ENCODE measurements at regions not wholly inside any gene's neighbourhood (a gene's known extent, or its start where the extent isn't known, plus 50 kb on each side); places are given as distances from the start of the nearest gene placed in this dataset.

GRCh38 chr13:39149896-39150295, 111.6 kb downstream of the NHLRC3 start:
- Histone ChIP-seq H3K9me3 (ENCODE audit: control insufficient read depth, insufficient read depth, low read depth, low read length) (no peaks in the 10 kb centered on the region), H3K79me2 (ENCODE audit: control insufficient read depth, insufficient read depth, low read length) (no peaks in the 10 kb centered on the region), H2AFZ (ENCODE audit: low read length) (no peak overlapping the region), H3K27me3 (ENCODE audit: control insufficient read depth, insufficient read depth, low read length) (no peaks in the 10 kb centered on the region), H3K4me2 (ENCODE audit: extremely low read depth, insufficient read depth, low read length) (no peak overlapping the region), H3K36me3 (ENCODE audit: control insufficient read depth, insufficient read depth, low read length) (no peaks in the 10 kb centered on the region), H3K27ac (ENCODE audit: insufficient read depth, low read length) (no peak overlapping the region), H3K4me3 (replicated peaks in 1 of 4; ENCODE audit: control extremely low read depth in 1 of 4, insufficient read depth in 1 of 4, low read depth in 3 of 4, low read length in 4 of 4) (no peak overlapping the region), H3K9ac (ENCODE audit: insufficient read depth, low read length) (no peak overlapping the region), H4K20me1 (ENCODE audit: control insufficient read depth, extremely low read depth, insufficient read depth, low read length) (no peaks in the 10 kb centered on the region), H3K4me1 (ENCODE audit: control insufficient read depth, extremely low read depth, insufficient read depth, low read length) (no peaks in the 10 kb centered on the region)
- DNase-seq (ENCODE audit: low read depth in 2 of 2), result no peak
- no peak for TF ChIP-seq EZH2 (IDR thresholded peaks at IDR 0.05; ENCODE audit: low read length, missing control alignments)
- no peak for TF ChIP-seq CTCF (conservative IDR thresholded peaks at IDR 0.05 in 1 of 2, IDR thresholded peaks at IDR 0.05 in 1 of 2; ENCODE audit: low read depth in 1 of 2, low read length in 2 of 2)

GRCh38 chr13:39154041-39154440, 115.8 kb downstream of the NHLRC3 start:
- H3K36me3 ChIP-seq (ENCODE audit: control insufficient read depth, insufficient read depth, low read length), result no peaks in the 10 kb centered on the region
- no peaks in the 10 kb centered on the region for H3K27me3 ChIP-seq (ENCODE audit: control insufficient read depth, insufficient read depth, low read length)
- DNase-seq (ENCODE audit: low read depth in 2 of 2), result no peak
- TF ChIP-seq EZH2 (IDR thresholded peaks at IDR 0.05; ENCODE audit: low read length, missing control alignments), result no peak
- no peak for TF ChIP-seq CTCF (conservative IDR thresholded peaks at IDR 0.05 in 1 of 2, IDR thresholded peaks at IDR 0.05 in 1 of 2; ENCODE audit: low read depth in 1 of 2, low read length in 2 of 2)
- no peaks in the 10 kb centered on the region for H4K20me1 ChIP-seq (ENCODE audit: control insufficient read depth, extremely low read depth, insufficient read depth, low read length)
- H3K4me3 ChIP-seq (replicated peaks in 1 of 4; ENCODE audit: control extremely low read depth in 1 of 4, insufficient read depth in 1 of 4, low read depth in 3 of 4, low read length in 4 of 4), result no peak overlapping the region
- H2AFZ ChIP-seq (ENCODE audit: low read length), result no peak overlapping the region
- no peak overlapping the region for H3K4me2 ChIP-seq (ENCODE audit: extremely low read depth, insufficient read depth, low read length)
- H3K9ac ChIP-seq (ENCODE audit: insufficient read depth, low read length), result no peak overlapping the region
- no peak overlapping the region for H3K27ac ChIP-seq (ENCODE audit: insufficient read depth, low read length)
- H3K4me1 ChIP-seq (ENCODE audit: control insufficient read depth, extremely low read depth, insufficient read depth, low read length), result no peaks in the 10 kb centered on the region
- H3K79me2 ChIP-seq (ENCODE audit: control insufficient read depth, insufficient read depth, low read length), result no peaks in the 10 kb centered on the region
- H3K9me3 ChIP-seq (ENCODE audit: control insufficient read depth, insufficient read depth, low read depth, low read length), result no peaks in the 10 kb centered on the region

GRCh38 chr13:39159393-39159792, 121.1 kb downstream of the NHLRC3 start:
- no peak overlapping the region for H3K4me2 ChIP-seq (ENCODE audit: extremely low read depth, insufficient read depth, low read length)
- H3K4me1 ChIP-seq (ENCODE audit: control insufficient read depth, extremely low read depth, insufficient read depth, low read length), result no peaks in the 10 kb centered on the region
- no peak overlapping the region for H3K27ac ChIP-seq (ENCODE audit: insufficient read depth, low read length)

More at GRCh38 chr13:39159393-39159792, 121.1 kb downstream of the NHLRC3 start:
- DNase-seq (ENCODE audit: low read depth in 2 of 2), result no peak
- H3K9me3 ChIP-seq (ENCODE audit: control insufficient read depth, insufficient read depth, low read depth, low read length), result no peaks in the 10 kb centered on the region
- H3K4me3 ChIP-seq (replicated peaks in 1 of 4; ENCODE audit: control extremely low read depth in 1 of 4, insufficient read depth in 1 of 4, low read depth in 3 of 4, low read length in 4 of 4), result no peak overlapping the region
- H2AFZ ChIP-seq (ENCODE audit: low read length), result no peak overlapping the region
- no peaks in the 10 kb centered on the region for H3K79me2 ChIP-seq (ENCODE audit: control insufficient read depth, insufficient read depth, low read length)
- no peaks in the 10 kb centered on the region for H4K20me1 ChIP-seq (ENCODE audit: control insufficient read depth, extremely low read depth, insufficient read depth, low read length)
- H3K9ac ChIP-seq (ENCODE audit: insufficient read depth, low read length), result no peak overlapping the region
- H3K36me3 ChIP-seq (ENCODE audit: control insufficient read depth, insufficient read depth, low read length), result no peaks in the 10 kb centered on the region
- TF ChIP-seq EZH2 (IDR thresholded peaks at IDR 0.05; ENCODE audit: low read length, missing control alignments), result no peak
- TF ChIP-seq CTCF (conservative IDR thresholded peaks at IDR 0.05 in 1 of 2, IDR thresholded peaks at IDR 0.05 in 1 of 2; ENCODE audit: low read depth in 1 of 2, low read length in 2 of 2), result no peak
- peaks cover 2% of the 10 kb centered on the region for H3K27me3 ChIP-seq (ENCODE audit: control insufficient read depth, insufficient read depth, low read length)
